IMR-90 (cell line): ENCODE measurements at regions not wholly inside any gene's neighbourhood (a gene's known extent, or its start where the extent isn't known, plus 50 kb on each side); places are given as distances from the start of the nearest gene placed in this dataset.

Experiments used
- ATAC-seq: fragments of 200-7000 bp; cut with Tn5 transposase; 2 replicates; pipeline ENCODE4 v1.9.1; 2020; ENCODE audit warnings: low read depth, mild to moderate bottlenecking, moderate library complexity
- BruUV-seq: library from RNA; stranded (reverse); fragments of 400-500 nt; replicated peaks from 2 replicates; lab custom pipeline; 2021; lab: Mats Ljungman, UMichigan
- CTCF ChIA-PET: fragments of 300-600 bp; formaldehyde crosslinking; extraction: SDS; loops from one replicate; lab custom pipeline; 2021; ENCODE audit warnings: antibody characterized with exemption; lab: Yijun Ruan, JAX
- POLR2A ChIA-PET: fragments of 300-600 bp; sonication (Branson Sonifier 250); formaldehyde crosslinking; loops from one replicate; lab custom pipeline; 2022; ENCODE audit warnings: antibody characterized with exemption; ENCODE audit not compliant: unreplicated experiment; lab: Charles Lee
- DNase-seq: peaks from one replicate; pipeline ENCODE4 v3.0.0; 2013
- H2AFZ ChIP-seq: replicated peaks from 2 replicates; pipeline ENCODE3; 2013; ENCODE audit warnings: low read length, mild to moderate bottlenecking; ENCODE audit not compliant: poor library complexity
- H2AK5ac ChIP-seq: 2 replicates; pipeline ENCODE4 v1.6.1; 2013; ENCODE audit warnings: low read depth, low read length, inconsistent platforms
- H2AK9ac ChIP-seq: replicated peaks from 2 replicates; pipeline ENCODE3; 2013; ENCODE audit warnings: mild to moderate bottlenecking, low read depth, low read length, moderate library complexity; ENCODE audit not compliant: poor library complexity
- H2BK120ac ChIP-seq: 2 replicates; pipeline ENCODE4 v1.6.1; 2013; ENCODE audit warnings: low read depth, low read length, inconsistent platforms
- H2BK15ac ChIP-seq: 3 replicates; pipeline ENCODE4 v1.6.1; 2013; ENCODE audit warnings: low read depth, low read length, inconsistent platforms
- H2BK20ac ChIP-seq: 2 replicates; pipeline ENCODE4 v1.6.1; 2013; ENCODE audit warnings: low read depth, mild to moderate bottlenecking, inconsistent platforms, low read length, moderate library complexity
- H2BK5ac ChIP-seq: 2 replicates; pipeline ENCODE4 v1.6.1; 2013; ENCODE audit warnings: mild to moderate bottlenecking, low read depth, low read length, inconsistent platforms; ENCODE audit not compliant: poor library complexity, severe bottlenecking
- H3K14ac ChIP-seq: replicated peaks from 2 replicates; pipeline ENCODE4 v1.6.1; 2013; ENCODE audit warnings: low read depth, low read length, inconsistent platforms
- H3K18ac ChIP-seq: 2 replicates; pipeline ENCODE4 v1.6.1; 2013; ENCODE audit warnings: low read depth, low read length, control low read depth
- H3K23ac ChIP-seq: 2 replicates; pipeline ENCODE4 v1.6.1; 2013; ENCODE audit warnings: low read depth, low read length, inconsistent platforms
- H3K27ac ChIP-seq: 2 replicates; pipeline ENCODE4 v1.5.1; 2013; ENCODE audit warnings: mild to moderate bottlenecking, control low read depth, low read length; ENCODE audit not compliant: insufficient read depth
- H3K27me3 ChIP-seq: 2 replicates; pipeline ENCODE4 v1.6.1; 2013; ENCODE audit warnings: low read length; ENCODE audit not compliant: control insufficient read depth, insufficient read depth
- H3K36me3 ChIP-seq: 2 replicates; pipeline ENCODE4 v1.6.1; 2013; ENCODE audit warnings: low read length, mixed read lengths; ENCODE audit not compliant: control insufficient read depth, insufficient read depth
- H3K4ac ChIP-seq: 2 replicates; pipeline ENCODE4 v1.6.1; 2013; ENCODE audit warnings: low read depth, low read length, inconsistent platforms
- H3K4me1 ChIP-seq: 2 replicates; pipeline ENCODE4 v1.6.1; 2013; ENCODE audit warnings: low read length, mixed read lengths; ENCODE audit not compliant: control insufficient read depth, insufficient read depth
- H3K4me2 ChIP-seq: 2 replicates; pipeline ENCODE4 v1.6.1; 2013; ENCODE audit warnings: low read depth, mild to moderate bottlenecking, control low read depth, low read length, moderate library complexity
- H3K4me3 ChIP-seq: 2 replicates; pipeline ENCODE4 v1.5.1; 2013; ENCODE audit warnings: low read depth, mild to moderate bottlenecking, control low read depth, low read length, moderate library complexity; ENCODE audit not compliant: insufficient read depth
- H3K56ac ChIP-seq: 2 replicates; pipeline ENCODE4 v1.6.1; 2013; ENCODE audit warnings: low read length, inconsistent platforms; ENCODE audit not compliant: insufficient read depth; ENCODE audit errors: extremely low read depth
- H3K79me1 ChIP-seq, 2 experiments: 2 replicates each; pipeline ENCODE4 v1.6.1; 2013; ENCODE audit warnings: low read length in 2 of 2, inconsistent platforms in 1 of 2, low read depth in 1 of 2
- H3K9ac ChIP-seq: 2 replicates; pipeline ENCODE4 v1.6.1; 2013; ENCODE audit warnings: low read depth, low read length, control low read depth
- H3K9me1 ChIP-seq: 2 replicates; pipeline ENCODE4 v1.6.1; 2013; ENCODE audit warnings: low read length, inconsistent platforms; ENCODE audit not compliant: insufficient read depth
- H3K9me3 ChIP-seq: 2 replicates; pipeline ENCODE4 v1.6.1; 2013; ENCODE audit warnings: low read length; ENCODE audit not compliant: control insufficient read depth, insufficient read depth
- H4K20me1 ChIP-seq: 2 replicates; pipeline ENCODE4 v1.6.1; 2013; ENCODE audit warnings: low read length, inconsistent platforms; ENCODE audit not compliant: insufficient read depth
- H4K5ac ChIP-seq: 2 replicates; pipeline ENCODE4 v1.6.1; 2013; ENCODE audit warnings: mild to moderate bottlenecking, low read depth, low read length, control low read depth
- H4K8ac ChIP-seq, 2 experiments: 2 replicates each; pipeline ENCODE4 v1.6.1; 2013; ENCODE audit warnings: low read depth in 2 of 2, low read length in 2 of 2, control low read depth in 1 of 2, inconsistent platforms in 1 of 2
- H4K91ac ChIP-seq: 2 replicates; pipeline ENCODE4 v1.6.1; 2013; ENCODE audit warnings: low read depth, low read length, inconsistent platforms; ENCODE audit not compliant: insufficient read depth
- NFE2L2 ChIP-seq: fragments of 150-350 bp; IDR thresholded peaks from 2 replicates; pipeline ENCODE4 v1.6.1; 2016; ENCODE audit warnings: low read depth, mild to moderate bottlenecking, low read length
- RCOR1 ChIP-seq: IDR thresholded peaks from 2 replicates; pipeline ENCODE4 v1.6.1; 2012; ENCODE audit warnings: mild to moderate bottlenecking, low read length, improper control_type of control experiment; ENCODE audit not compliant: insufficient replicate concordance
- WGBS, 2 experiments: methylation state at CpG; one replicate each; pipeline versions ENCODE4 v1.1.5 to v1.1.7; 2013; ENCODE audit warnings: missing lambda C conversion rate in 2 of 2; ENCODE audit not compliant: insufficient read length in 1 of 2; ENCODE audit errors: extremely low coverage in 2 of 2; 5-methylcytosine and 5-hydroxymethylcytosine counted together
- dilution Hi-C: fragments of 300-500 bp; cut with HindIII; formaldehyde crosslinking; loops from one replicate; pipeline ENCODE4 v1.14.3; 2018; ENCODE audit warnings: low sequenced_read_pairs; ENCODE audit not compliant: unreplicated experiment
- in situ Hi-C: fragments of 300-500 bp; cut with MboI; formaldehyde crosslinking; loops from 3 replicates; pipeline ENCODE4 v1.14.3; 2019; ENCODE audit warnings: low sequenced_read_pairs, inconsistent platforms, mixed read lengths
- intact Hi-C: fragments of 100-400 bp; cut with micrococcal nuclease; formaldehyde crosslinking; loops from 2 replicates; pipeline ENCODE4 v1.10.0; 2022

GRCh38 chr21:34242973-34243372 is 120.8 kb upstream of the KCNE2 start:
- CTCF ChIA-PET: no interaction called here
- Histone ChIP-seq H3K4me2 (no peak overlapping the region), H3K9me1 (no peaks in the 10 kb centered on the region), H3K9me3 (peaks cover 11% of the 10 kb centered on the region), H3K79me1 (no peaks in the 10 kb centered on the region), H4K20me1 (no peaks in the 10 kb centered on the region), H3K23ac (no peak overlapping the region), H3K56ac (no peak overlapping the region), H2BK15ac (no peak overlapping the region), H2AK9ac (no peak overlapping the region), H3K14ac (no peak overlapping the region), H3K27me3 (peaks cover 46% of the 10 kb centered on the region), H4K5ac (no peak overlapping the region), H4K8ac (no peak overlapping the region), H3K36me3 (no peaks in the 10 kb centered on the region), H3K18ac (no peak overlapping the region), H3K4me3 (no peak overlapping the region), H2AFZ (no peak overlapping the region), H3K27ac (no peak overlapping the region), H2BK5ac (no peak overlapping the region), H3K4me1 (no peaks in the 10 kb centered on the region), H3K4ac (no peak overlapping the region), H3K9ac (no peak overlapping the region), H2BK20ac (no peak overlapping the region), H2BK120ac (no peak overlapping the region), H2AK5ac (no peak overlapping the region), H4K91ac (no peak overlapping the region)
- no peak for DNase-seq
- POLR2A ChIA-PET: no interaction called here
- in situ Hi-C loops: no loop called here
- intact Hi-C loops: loop anchor here (1.0 kb wide), 1 partner anchor 319 kb away; no protein-coding TSS in a partner anchor
- dilution Hi-C loops: no loop called here
- TF ChIP-seq RCOR1 (no peak), NFE2L2 (no peak)
- no TSS peak for BruUV-seq
- ATAC-seq: no peak
- WGBS, 2 experiments: no CpG with 5 or more reads among the region's 2 CpGs
